Endothelial cell (in vitro differentiated cells): ENCODE measurements at regions not wholly inside any gene's neighbourhood (a gene's known extent, or its start where the extent isn't known, plus 50 kb on each side); places are given as distances from the start of the nearest gene placed in this dataset.

Source experiments
- DNase-seq: peaks from one replicate; pipeline ENCODE4 v3.0.0; 2021; ENCODE audit warnings: low spot score
- H3K27ac Mint-ChIP-seq: one replicate; pipeline ENCODE4 v1.8.0; 2021; ENCODE audit warnings: mixed read lengths, inconsistent platforms; ENCODE audit not compliant: unreplicated experiment
- H3K27me3 Mint-ChIP-seq: one replicate; pipeline ENCODE4 v1.8.0; 2021; ENCODE audit warnings: mild to moderate bottlenecking, moderate library complexity, mixed read lengths, inconsistent platforms; ENCODE audit not compliant: unreplicated experiment
- H3K36me3 Mint-ChIP-seq: one replicate; pipeline ENCODE4 v1.8.0; 2021; ENCODE audit warnings: mild to moderate bottlenecking, low read depth, mixed read lengths, inconsistent platforms; ENCODE audit not compliant: unreplicated experiment
- H3K4me1 Mint-ChIP-seq: one replicate; pipeline ENCODE4 v1.8.0; 2021; ENCODE audit warnings: mild to moderate bottlenecking, mixed read lengths, inconsistent platforms; ENCODE audit not compliant: unreplicated experiment
- H3K4me3 Mint-ChIP-seq: one replicate; pipeline ENCODE4 v1.8.0; 2021; ENCODE audit warnings: mild to moderate bottlenecking, mixed read lengths, inconsistent platforms; ENCODE audit not compliant: unreplicated experiment
- H3K9me3 Mint-ChIP-seq: one replicate; pipeline ENCODE4 v1.8.0; 2021; ENCODE audit warnings: mixed read lengths, inconsistent platforms; ENCODE audit not compliant: unreplicated experiment
- TF ChIP-seq, protein P1 (sequence below): fragments of 200-600 bp; sonication (generic); IDR thresholded peaks from one replicate; pipeline ENCODE4 v1.5.0; 2021; ENCODE audit warnings: antibody characterized with exemption; ENCODE audit not compliant: unreplicated experiment

GRCh38 chr1:102050556-102050955 lies 53.8 kb upstream of the OLFM3 start:
- Mint-ChIP-seq H3K27me3 (no peaks in the 10 kb centered on the region), H3K4me1 (peaks cover 5% of the 10 kb centered on the region), H3K36me3 (no peaks in the 10 kb centered on the region), H3K9me3 (no peaks in the 10 kb centered on the region), H3K4me3 (no peak overlapping the region), H3K27ac (no peak overlapping the region)
- TF ChIP-seq, protein P1, sequence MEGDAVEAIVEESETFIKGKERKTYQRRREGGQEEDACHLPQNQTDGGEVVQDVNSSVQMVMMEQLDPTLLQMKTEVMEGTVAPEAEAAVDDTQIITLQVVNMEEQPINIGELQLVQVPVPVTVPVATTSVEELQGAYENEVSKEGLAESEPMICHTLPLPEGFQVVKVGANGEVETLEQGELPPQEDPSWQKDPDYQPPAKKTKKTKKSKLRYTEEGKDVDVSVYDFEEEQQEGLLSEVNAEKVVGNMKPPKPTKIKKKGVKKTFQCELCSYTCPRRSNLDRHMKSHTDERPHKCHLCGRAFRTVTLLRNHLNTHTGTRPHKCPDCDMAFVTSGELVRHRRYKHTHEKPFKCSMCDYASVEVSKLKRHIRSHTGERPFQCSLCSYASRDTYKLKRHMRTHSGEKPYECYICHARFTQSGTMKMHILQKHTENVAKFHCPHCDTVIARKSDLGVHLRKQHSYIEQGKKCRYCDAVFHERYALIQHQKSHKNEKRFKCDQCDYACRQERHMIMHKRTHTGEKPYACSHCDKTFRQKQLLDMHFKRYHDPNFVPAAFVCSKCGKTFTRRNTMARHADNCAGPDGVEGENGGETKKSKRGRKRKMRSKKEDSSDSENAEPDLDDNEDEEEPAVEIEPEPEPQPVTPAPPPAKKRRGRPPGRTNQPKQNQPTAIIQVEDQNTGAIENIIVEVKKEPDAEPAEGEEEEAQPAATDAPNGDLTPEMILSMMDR = no peak
- DNase-seq = no peak

- TF ChIP-seq, protein P1 = no peak
- Mint-ChIP-seq H3K4me1 (peaks cover 1% of the 10 kb centered on the region), H3K36me3 (no peaks in the 10 kb centered on the region), H3K27me3 (no peaks in the 10 kb centered on the region), H3K4me3 (no peak overlapping the region), H3K9me3 (no peaks in the 10 kb centered on the region), H3K27ac (no peak overlapping the region)
- no peak for DNase-seq
These were observed 51.0 kb upstream of the OLFM3 start for GRCh38 chr1:102047724-102048123.
